ENCODE measurements at regions not wholly inside any gene's neighbourhood (a gene's known extent, or its start where the extent isn't known, plus 50 kb on each side); places are given as distances from the start of the nearest gene placed in this dataset.

DNA sequence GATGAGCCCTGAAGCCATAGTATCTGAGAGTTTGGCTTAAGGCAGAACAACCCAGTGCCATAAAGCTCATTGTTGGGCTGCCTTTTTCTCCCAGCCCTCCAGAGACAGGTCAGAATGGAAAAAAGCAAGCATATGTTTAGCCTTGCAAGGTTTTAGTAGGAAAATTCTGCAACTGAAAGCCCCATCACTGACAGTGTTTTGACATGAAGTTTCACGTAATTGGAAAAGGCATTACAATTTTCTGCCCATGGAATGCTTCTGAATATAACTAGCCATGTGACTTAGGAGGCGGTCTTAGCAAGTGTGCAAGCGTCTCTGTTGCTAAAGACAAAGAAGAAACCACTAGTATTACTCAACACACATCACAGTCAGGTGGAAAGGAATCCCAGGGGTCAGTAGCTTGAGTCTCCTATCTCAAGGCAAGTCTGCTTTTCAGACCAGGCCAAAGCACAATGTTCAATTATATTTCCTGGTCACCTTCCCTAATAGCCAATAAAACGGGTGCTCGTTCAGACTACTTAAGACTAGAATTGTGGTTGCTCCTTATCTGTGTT, 117.6 kb downstream of the CARTPT start:
- no peak for DNase-seq
- intact Hi-C loops (cut with micrococcal nuclease; ENCODE audit: unreplicated experiment) = no loop called here
- BruUV-seq (replicated peaks) = no TSS peak

DNA sequence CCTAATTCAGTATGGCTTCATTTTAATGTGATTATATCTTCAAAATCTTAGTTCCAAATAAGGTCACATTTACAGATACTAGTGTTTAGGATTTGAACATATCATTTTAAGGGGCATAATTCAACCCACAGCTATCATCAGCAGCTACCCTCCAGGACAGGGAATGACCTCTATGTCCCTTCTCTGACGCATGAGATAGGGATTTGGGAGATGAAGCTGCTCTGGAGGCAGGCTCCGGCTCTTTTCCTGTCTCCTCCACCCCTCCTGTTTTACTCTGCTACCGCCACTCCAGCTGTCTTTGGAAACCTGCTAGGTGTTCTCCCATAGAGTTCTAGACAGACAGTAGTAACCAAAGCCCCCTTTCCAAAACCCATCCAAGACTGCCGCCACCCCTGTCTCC, 119.2 kb downstream of the CARTPT start:
- CTCF ChIA-PET = no interaction called here
- no peak overlapping the region for H3K27ac Mint-ChIP-seq (ENCODE audit: unreplicated experiment)
- no TSS peak for BruUV-seq (replicated peaks)
- peaks cover 8% of the 10 kb centered on the region for H3K27me3 Mint-ChIP-seq (ENCODE audit: unreplicated experiment)
- no peaks in the 10 kb centered on the region for H3K4me1 Mint-ChIP-seq (ENCODE audit: low read depth, unreplicated experiment)
- TF ChIP-seq, protein P1, sequence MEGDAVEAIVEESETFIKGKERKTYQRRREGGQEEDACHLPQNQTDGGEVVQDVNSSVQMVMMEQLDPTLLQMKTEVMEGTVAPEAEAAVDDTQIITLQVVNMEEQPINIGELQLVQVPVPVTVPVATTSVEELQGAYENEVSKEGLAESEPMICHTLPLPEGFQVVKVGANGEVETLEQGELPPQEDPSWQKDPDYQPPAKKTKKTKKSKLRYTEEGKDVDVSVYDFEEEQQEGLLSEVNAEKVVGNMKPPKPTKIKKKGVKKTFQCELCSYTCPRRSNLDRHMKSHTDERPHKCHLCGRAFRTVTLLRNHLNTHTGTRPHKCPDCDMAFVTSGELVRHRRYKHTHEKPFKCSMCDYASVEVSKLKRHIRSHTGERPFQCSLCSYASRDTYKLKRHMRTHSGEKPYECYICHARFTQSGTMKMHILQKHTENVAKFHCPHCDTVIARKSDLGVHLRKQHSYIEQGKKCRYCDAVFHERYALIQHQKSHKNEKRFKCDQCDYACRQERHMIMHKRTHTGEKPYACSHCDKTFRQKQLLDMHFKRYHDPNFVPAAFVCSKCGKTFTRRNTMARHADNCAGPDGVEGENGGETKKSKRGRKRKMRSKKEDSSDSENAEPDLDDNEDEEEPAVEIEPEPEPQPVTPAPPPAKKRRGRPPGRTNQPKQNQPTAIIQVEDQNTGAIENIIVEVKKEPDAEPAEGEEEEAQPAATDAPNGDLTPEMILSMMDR (IDR thresholded peaks at IDR 0.05; ENCODE audit: unreplicated experiment) = no peak
- intact Hi-C loops (cut with micrococcal nuclease; ENCODE audit: unreplicated experiment) = no loop called here
- no peaks in the 10 kb centered on the region for H3K9me3 Mint-ChIP-seq (ENCODE audit: low read depth, unreplicated experiment)
- no peak for DNase-seq
- H3K4me3 Mint-ChIP-seq (ENCODE audit: low read depth, unreplicated experiment) = no peak overlapping the region
- no peaks in the 10 kb centered on the region for H3K36me3 Mint-ChIP-seq (ENCODE audit: insufficient read depth, unreplicated experiment)

More for the DNA sequence above, 117.6 kb downstream of the CARTPT start:
- peaks cover 8% of the 10 kb centered on the region for H3K27me3 Mint-ChIP-seq (ENCODE audit: unreplicated experiment)
- H3K4me1 Mint-ChIP-seq (ENCODE audit: low read depth, unreplicated experiment) = no peaks in the 10 kb centered on the region
- no peaks in the 10 kb centered on the region for H3K9me3 Mint-ChIP-seq (ENCODE audit: low read depth, unreplicated experiment)
- H3K36me3 Mint-ChIP-seq (ENCODE audit: insufficient read depth, unreplicated experiment) = no peaks in the 10 kb centered on the region
- CTCF ChIA-PET = interaction anchor here (1.0 to 1.6 kb wide), 2 partner anchors 86 to 95 kb away, joined by 4 to 6 read pairs; no protein-coding TSS in a partner anchor
- H3K4me3 Mint-ChIP-seq (ENCODE audit: low read depth, unreplicated experiment) = no peak overlapping the region
- TF ChIP-seq, protein P1 (IDR thresholded peaks at IDR 0.05; ENCODE audit: unreplicated experiment) = no peak
- H3K27ac Mint-ChIP-seq (ENCODE audit: unreplicated experiment) = no peak overlapping the region

DNA sequence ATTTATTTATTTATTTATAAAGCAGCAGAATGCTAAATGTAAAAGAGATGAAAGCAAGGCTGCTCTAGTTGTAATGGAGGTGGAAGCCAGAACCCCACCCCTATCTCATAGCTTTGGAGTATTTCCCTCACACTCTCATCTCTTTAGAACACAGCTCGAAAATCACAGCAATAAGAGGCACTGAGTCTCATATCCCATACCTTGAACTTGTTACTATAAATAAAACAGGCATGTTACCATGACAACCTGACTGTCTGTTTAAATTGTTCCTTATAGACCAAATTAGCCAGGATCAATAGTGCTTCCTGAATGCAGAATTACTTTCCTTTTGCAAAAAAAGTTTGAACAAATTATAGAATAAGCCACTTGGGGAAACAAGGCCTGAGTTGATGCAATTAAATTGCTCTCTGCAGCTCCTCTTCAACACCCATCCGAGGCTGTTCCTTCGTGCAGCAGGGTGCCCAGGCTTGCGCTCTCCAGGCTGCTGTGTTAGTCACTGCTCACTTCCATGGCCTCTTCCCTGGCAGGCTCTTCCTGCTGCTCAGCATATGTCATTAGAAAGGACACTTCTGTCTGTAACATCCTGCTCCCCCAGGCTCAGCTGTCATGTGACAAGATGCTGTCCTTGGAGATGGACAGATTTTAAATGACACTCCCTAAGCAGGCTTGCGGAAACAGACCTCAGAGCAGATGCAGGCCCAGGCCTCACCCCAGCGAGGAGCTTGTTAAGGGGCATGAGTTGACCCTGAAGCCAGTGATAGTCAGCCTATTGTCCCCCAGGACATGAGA, 120.2 kb downstream of the CARTPT start:
- no peak overlapping the region for H3K27ac Mint-ChIP-seq (ENCODE audit: unreplicated experiment)
- H3K27me3 Mint-ChIP-seq (ENCODE audit: unreplicated experiment) = peaks cover 8% of the 10 kb centered on the region
- no peaks in the 10 kb centered on the region for H3K4me1 Mint-ChIP-seq (ENCODE audit: low read depth, unreplicated experiment)
- intact Hi-C loops (cut with micrococcal nuclease; ENCODE audit: unreplicated experiment) = no loop called here
- H3K9me3 Mint-ChIP-seq (ENCODE audit: low read depth, unreplicated experiment) = no peaks in the 10 kb centered on the region
- TF ChIP-seq, protein P1 (IDR thresholded peaks at IDR 0.05; ENCODE audit: unreplicated experiment) = no peak
- no peak for DNase-seq
- no peaks in the 10 kb centered on the region for H3K36me3 Mint-ChIP-seq (ENCODE audit: insufficient read depth, unreplicated experiment)
- no TSS peak for BruUV-seq (replicated peaks)
- CTCF ChIA-PET = no interaction called here
- H3K4me3 Mint-ChIP-seq (ENCODE audit: low read depth, unreplicated experiment) = no peak overlapping the region

DNA sequence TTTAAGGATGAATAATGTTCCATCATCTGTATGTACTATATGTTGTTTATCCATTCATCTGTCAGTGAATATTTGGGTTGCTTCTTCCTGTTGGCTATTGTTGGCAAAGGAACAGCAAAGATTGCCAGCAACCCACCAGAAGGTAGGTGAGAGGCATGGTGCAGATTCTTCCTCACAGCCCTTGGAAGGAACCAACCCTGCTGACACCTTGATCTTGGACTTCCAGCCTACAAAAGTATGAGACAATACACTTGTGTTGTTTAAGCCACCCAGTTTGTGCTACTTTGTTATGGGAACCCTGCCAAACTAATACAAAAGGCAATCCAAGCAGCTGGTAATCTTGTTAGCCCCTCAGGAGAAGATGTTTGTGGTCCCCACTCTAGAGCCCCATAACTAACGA, 122.0 kb downstream of the CARTPT start:
- no TSS peak for BruUV-seq (replicated peaks)
- CTCF ChIA-PET = interaction anchor here (1.3 kb wide), 1 partner anchor 10 kb away, joined by 3 read pairs; no protein-coding TSS in a partner anchor
- Mint-ChIP-seq H3K4me1 (ENCODE audit: low read depth, unreplicated experiment) (no peaks in the 10 kb centered on the region), H3K9me3 (ENCODE audit: low read depth, unreplicated experiment) (no peaks in the 10 kb centered on the region), H3K27ac (ENCODE audit: unreplicated experiment) (no peak overlapping the region), H3K27me3 (ENCODE audit: unreplicated experiment) (peaks cover 8% of the 10 kb centered on the region), H3K4me3 (ENCODE audit: low read depth, unreplicated experiment) (no peak overlapping the region), H3K36me3 (ENCODE audit: insufficient read depth, unreplicated experiment) (no peaks in the 10 kb centered on the region)
- TF ChIP-seq, protein P1 (IDR thresholded peaks at IDR 0.05; ENCODE audit: unreplicated experiment) = no peak
- intact Hi-C loops (cut with micrococcal nuclease; ENCODE audit: unreplicated experiment) = no loop called here
- DNase-seq = no peak
